ENCODE measurements at regions not wholly inside any gene's neighbourhood (a gene's known extent, or its start where the extent isn't known, plus 50 kb on each side); places are given as distances from the start of the nearest gene placed in this dataset.

GRCh38 chr2:10520154-10520553, 72.0 kb upstream of the ODC1 start:
- peaks cover 16% of the 10 kb centered on the region for H3K9me3 ChIP-seq (ENCODE audit: insufficient read depth, low read depth)
- H3K36me3 ChIP-seq (ENCODE audit: low read depth): no peaks in the 10 kb centered on the region
- H3F3A ChIP-seq (ENCODE audit: insufficient read depth, low read depth): peaks cover 25% of the 10 kb centered on the region
- H3K79me2 ChIP-seq (ENCODE audit: low read depth): no peaks in the 10 kb centered on the region
- POLR2A ChIA-PET (ENCODE audit: unreplicated experiment): no interaction called here
- no peaks in the 10 kb centered on the region for H3K9me2 ChIP-seq (ENCODE audit: insufficient read depth)
- TF ChIP-seq CTCF (conservative IDR thresholded peaks at IDR 0.05): peak; percentile 60
- no peak for TF ChIP-seq EZH2 (IDR thresholded peaks at IDR 0.05; ENCODE audit: low read depth)
- H3K4me2 ChIP-seq: no peak overlapping the region
- DNase-seq: no peak
- intact Hi-C loops (cut with micrococcal nuclease; ENCODE audit: unreplicated experiment): no loop called here
- H3K4me3 ChIP-seq: no peak overlapping the region
- no peak overlapping the region for H3K27ac ChIP-seq
- H3K27me3 ChIP-seq (ENCODE audit: insufficient read depth, low read depth): no peaks in the 10 kb centered on the region
- CTCF ChIA-PET: no interaction called here
- H2AFZ ChIP-seq: no peak overlapping the region
- no TSS peak for BruUV-seq (replicated peaks)
- H4K20me1 ChIP-seq (ENCODE audit: insufficient read depth): no peaks in the 10 kb centered on the region
- peaks cover 4% of the 10 kb centered on the region for H3K4me1 ChIP-seq (replicated peaks; ENCODE audit: insufficient read depth)

GRCh38 chr2:10519394-10519740, 71.2 kb upstream of the ODC1 start:
- H3K4me2 ChIP-seq: no peak overlapping the region
- H3K9me3 ChIP-seq (ENCODE audit: insufficient read depth, low read depth): peaks cover 16% of the 10 kb centered on the region
- H3K79me2 ChIP-seq (ENCODE audit: low read depth): no peaks in the 10 kb centered on the region
- TF ChIP-seq CTCF (conservative IDR thresholded peaks at IDR 0.05) (no peak), EZH2 (IDR thresholded peaks at IDR 0.05; ENCODE audit: low read depth) (no peak)
- H3K4me1 ChIP-seq (replicated peaks; ENCODE audit: insufficient read depth): peaks cover 10% of the 10 kb centered on the region
- no peak overlapping the region for H3K27ac ChIP-seq
- H3K36me3 ChIP-seq (ENCODE audit: low read depth): no peaks in the 10 kb centered on the region
- CTCF ChIA-PET: no interaction called here
- POLR2A ChIA-PET (ENCODE audit: unreplicated experiment): no interaction called here
- no peaks in the 10 kb centered on the region for H3K27me3 ChIP-seq (ENCODE audit: insufficient read depth, low read depth)
- no peak overlapping the region for H3K4me3 ChIP-seq
- H3F3A ChIP-seq (ENCODE audit: insufficient read depth, low read depth): peaks cover 33% of the 10 kb centered on the region
- intact Hi-C loops (cut with micrococcal nuclease; ENCODE audit: unreplicated experiment): no loop called here
- H4K20me1 ChIP-seq (ENCODE audit: insufficient read depth): no peaks in the 10 kb centered on the region
- no TSS peak for BruUV-seq (replicated peaks)
- no peak overlapping the region for H2AFZ ChIP-seq
- no peak for DNase-seq
- no peaks in the 10 kb centered on the region for H3K9me2 ChIP-seq (ENCODE audit: insufficient read depth)

DNA sequence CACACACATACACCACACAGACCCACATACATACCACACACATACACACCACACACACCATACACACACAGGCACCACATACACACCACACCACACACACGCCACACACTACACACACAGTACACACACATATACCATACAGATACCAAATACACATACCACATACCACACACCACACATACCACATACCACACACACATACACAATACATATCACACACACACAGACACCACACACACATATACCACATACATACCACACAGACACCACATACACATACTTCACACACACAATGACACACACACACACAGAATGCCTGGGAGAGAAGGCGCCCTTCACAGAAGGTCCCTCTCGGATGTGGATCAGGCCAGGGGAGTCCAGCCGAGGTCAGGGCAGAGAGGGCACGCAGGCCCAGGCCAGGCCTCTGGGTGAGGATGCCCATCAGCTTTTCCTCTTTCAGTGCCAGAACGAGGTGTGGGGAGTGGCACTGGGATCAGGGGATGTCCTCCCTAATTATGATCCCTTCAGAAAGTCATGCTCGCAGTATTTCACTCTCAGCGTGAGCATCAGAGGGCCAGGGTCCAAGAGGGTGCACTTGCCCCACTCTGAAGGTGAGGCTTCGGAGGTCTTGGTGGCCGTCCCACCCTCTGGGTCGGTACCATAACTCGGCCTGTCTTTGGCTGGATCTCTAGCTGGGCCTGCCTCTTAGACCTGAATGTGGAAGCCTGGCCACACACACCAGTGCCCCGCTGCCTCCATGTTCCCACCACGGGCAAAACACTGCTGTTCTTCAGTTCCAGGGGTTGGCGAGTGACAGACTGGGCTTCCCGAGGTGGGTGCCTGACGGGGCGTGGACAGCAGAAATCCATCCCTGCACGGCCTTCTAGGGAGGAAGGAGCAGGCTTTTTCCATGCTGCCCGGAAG, 70.6 kb upstream of the ODC1 start:
- Histone ChIP-seq H3K4me1 (replicated peaks; ENCODE audit: insufficient read depth) (peaks cover 17% of the 10 kb centered on the region), H3K4me3 (no peak overlapping the region), H2AFZ (no peak overlapping the region), H3K27ac (no peak overlapping the region), H3K4me2 (no peak overlapping the region), H3K36me3 (ENCODE audit: low read depth) (no peaks in the 10 kb centered on the region), H3F3A (ENCODE audit: insufficient read depth, low read depth) (peaks cover 39% of the 10 kb centered on the region), H3K9me3 (ENCODE audit: insufficient read depth, low read depth) (peaks cover 16% of the 10 kb centered on the region), H3K79me2 (ENCODE audit: low read depth) (no peaks in the 10 kb centered on the region), H3K9me2 (ENCODE audit: insufficient read depth) (no peaks in the 10 kb centered on the region), H3K27me3 (ENCODE audit: insufficient read depth, low read depth) (no peaks in the 10 kb centered on the region), H4K20me1 (ENCODE audit: insufficient read depth) (no peaks in the 10 kb centered on the region)
- CTCF ChIA-PET: no interaction called here
- intact Hi-C loops (cut with micrococcal nuclease; ENCODE audit: unreplicated experiment): no loop called here
- TF ChIP-seq EZH2 (IDR thresholded peaks at IDR 0.05; ENCODE audit: low read depth) (no peak), CTCF (conservative IDR thresholded peaks at IDR 0.05) (no peak)
- no peak for DNase-seq
- BruUV-seq (replicated peaks): no TSS peak
- POLR2A ChIA-PET (ENCODE audit: unreplicated experiment): no interaction called here
